SK-N-SH (cell line): ENCODE measurements at regions not wholly inside any gene's neighbourhood (a gene's known extent, or its start where the extent isn't known, plus 50 kb on each side); places are given as distances from the start of the nearest gene placed in this dataset.
"Not testable (repeated sequence)": the region's sequence is repeated elsewhere in the genome, so short reads cannot be mapped to it uniquely, and the experiment has no call there.

Source experiments
- CTCF ChIP-seq: fragments of 200-600 bp; sonication (generic); IDR thresholded peaks from 2 replicates; pipeline ENCODE4 v1.6.1; 2017; ENCODE audit warnings: antibody characterized with exemption, mild to moderate bottlenecking, moderate library complexity
- EP300 ChIP-seq, 2 experiments: IDR thresholded peaks; 2 replicates each; pipeline versions ENCODE4 v1.4.0 to v1.6.1; 2012; ENCODE audit warnings: borderline replicate concordance in 1 of 2, low read depth in 1 of 2, low read length in 1 of 2
- EZH2phosphoT487 ChIP-seq: fragments of 200-600 bp; sonication (generic); IDR thresholded peaks from 2 replicates; pipeline ENCODE4 v1.6.1; 2017; ENCODE audit warnings: low read depth, mixed run types, mild to moderate bottlenecking, antibody characterized with exemption, moderate library complexity, borderline replicate concordance
- FOXM1 ChIP-seq: IDR thresholded peaks from 2 replicates; pipeline ENCODE4 v1.4.0; 2012; ENCODE audit warnings: low read depth, mild to moderate bottlenecking
- MAX ChIP-seq: IDR thresholded peaks from 2 replicates; pipeline ENCODE4 v1.4.0; 2012; ENCODE audit warnings: low read depth
- NRF1 ChIP-seq: IDR thresholded peaks from 2 replicates; pipeline ENCODE4 v1.6.1; 2012; ENCODE audit warnings: low read depth, mild to moderate bottlenecking, low read length
- POLR2AphosphoS5 ChIP-seq: IDR thresholded peaks from 2 replicates; pipeline ENCODE4 v1.6.1; 2012; ENCODE audit warnings: low read depth, low read length
- REST ChIP-seq: IDR thresholded peaks from 2 replicates; pipeline ENCODE4 v1.6.1; 2012; ENCODE audit warnings: mild to moderate bottlenecking, low read depth, low read length, moderate library complexity
- RFX5 ChIP-seq: IDR thresholded peaks from 2 replicates; pipeline ENCODE4 v1.6.1; 2012; ENCODE audit warnings: mild to moderate bottlenecking, improper control_type of control experiment, low read length
- RXRA ChIP-seq: IDR thresholded peaks from 2 replicates; pipeline ENCODE4 v1.4.0; 2012; ENCODE audit warnings: low read depth, mild to moderate bottlenecking, borderline replicate concordance
- SIN3A ChIP-seq: IDR thresholded peaks from 2 replicates; pipeline ENCODE4 v1.6.1; 2012; ENCODE audit warnings: low read depth, mild to moderate bottlenecking, low read length, moderate library complexity, borderline replicate concordance
- TAF1 ChIP-seq: IDR thresholded peaks from 2 replicates; pipeline ENCODE4 v1.6.1; 2012; ENCODE audit warnings: low read depth, mild to moderate bottlenecking, low read length, moderate library complexity, borderline replicate concordance

- not testable (repeated sequence) for TF ChIP-seq CTCF; TAF1; FOXM1; RXRA; RFX5; REST; MAX; SIN3A; POLR2AphosphoS5; EP300 (IDR thresholded peaks at IDR 0.05; ENCODE audit: borderline replicate concordance in 1 of 2, low read depth in 1 of 2, low read length in 1 of 2); EZH2phosphoT487; NRF1
Measured at GRCh38 chr17:22056566-22056965, 364.2 kb downstream of the KCNJ18 start.
